Body of pancreas (tissue), 4 donors: ENCODE measurements at regions not wholly inside any gene's neighbourhood (a gene's known extent, or its start where the extent isn't known, plus 50 kb on each side); places are given as distances from the start of the nearest gene placed in this dataset.

Experiments used
- POLR2A ChIP-seq, 3 donors: fragments of 450-650 bp; IDR thresholded peaks; one replicate each; pipeline ENCODE4 v1.6.1; 2016; ENCODE audit warnings: antibody characterized with exemption in 3 of 3, mild to moderate bottlenecking in 2 of 3
- TF ChIP-seq, protein P1 (sequence below), 7 experiments: fragments of 450-650 bp in 4 of 7; fragments of 200-600 bp in 3 of 7; sonication (generic) in 3 of 7; IDR thresholded peaks; one replicate each; pipeline ENCODE4 v1.5.1; 2016 to 2019; ENCODE audit warnings: antibody characterized with exemption in 7 of 7

DNA sequence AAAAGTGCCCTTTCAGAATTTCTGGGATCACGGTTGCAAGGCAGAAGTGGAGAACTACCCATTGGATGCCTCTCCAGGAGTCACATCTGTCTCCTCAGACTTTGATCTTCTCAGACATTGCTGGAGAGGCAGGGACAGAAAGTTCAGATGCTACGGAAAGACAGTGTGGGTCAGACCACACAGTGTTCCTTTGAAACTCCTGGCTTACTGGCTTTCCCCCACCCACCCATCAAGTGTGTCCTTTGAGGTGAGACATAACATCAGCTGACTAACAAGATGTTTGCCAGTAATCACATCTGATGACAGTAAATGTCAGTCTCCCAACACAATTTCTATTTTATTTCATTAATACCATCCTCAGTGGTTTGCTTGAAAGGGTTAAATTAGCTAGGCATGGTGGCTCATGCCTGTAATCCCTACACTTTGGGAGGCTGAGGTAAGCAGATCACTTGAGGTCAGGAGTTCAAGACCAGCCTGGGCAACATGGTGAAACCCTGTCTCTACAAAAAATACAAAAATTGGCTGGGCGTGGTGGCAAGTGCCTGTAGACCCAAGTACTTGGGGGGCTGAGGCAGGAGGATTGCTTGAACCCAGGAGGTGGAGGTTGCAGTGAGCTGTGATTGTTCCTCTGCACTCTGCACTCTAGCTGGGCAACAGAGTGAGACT, 67.2 kb upstream of the SNX9 start:
- no peak for TF ChIP-seq POLR2A (IDR thresholded peaks at IDR 0.05)
- TF ChIP-seq, protein P1, sequence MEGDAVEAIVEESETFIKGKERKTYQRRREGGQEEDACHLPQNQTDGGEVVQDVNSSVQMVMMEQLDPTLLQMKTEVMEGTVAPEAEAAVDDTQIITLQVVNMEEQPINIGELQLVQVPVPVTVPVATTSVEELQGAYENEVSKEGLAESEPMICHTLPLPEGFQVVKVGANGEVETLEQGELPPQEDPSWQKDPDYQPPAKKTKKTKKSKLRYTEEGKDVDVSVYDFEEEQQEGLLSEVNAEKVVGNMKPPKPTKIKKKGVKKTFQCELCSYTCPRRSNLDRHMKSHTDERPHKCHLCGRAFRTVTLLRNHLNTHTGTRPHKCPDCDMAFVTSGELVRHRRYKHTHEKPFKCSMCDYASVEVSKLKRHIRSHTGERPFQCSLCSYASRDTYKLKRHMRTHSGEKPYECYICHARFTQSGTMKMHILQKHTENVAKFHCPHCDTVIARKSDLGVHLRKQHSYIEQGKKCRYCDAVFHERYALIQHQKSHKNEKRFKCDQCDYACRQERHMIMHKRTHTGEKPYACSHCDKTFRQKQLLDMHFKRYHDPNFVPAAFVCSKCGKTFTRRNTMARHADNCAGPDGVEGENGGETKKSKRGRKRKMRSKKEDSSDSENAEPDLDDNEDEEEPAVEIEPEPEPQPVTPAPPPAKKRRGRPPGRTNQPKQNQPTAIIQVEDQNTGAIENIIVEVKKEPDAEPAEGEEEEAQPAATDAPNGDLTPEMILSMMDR (IDR thresholded peaks at IDR 0.05), result no peak
